H9 (cell line): ENCODE measurements at regions not wholly inside any gene's neighbourhood (a gene's known extent, or its start where the extent isn't known, plus 50 kb on each side); places are given as distances from the start of the nearest gene placed in this dataset.
A peak's percentile ranks its signal among the peaks of the same experiment; 100 is the strongest.

Source experiments
- DNase-seq: peaks from one replicate; pipeline ENCODE4 v3.0.0-alpha.2; 2017
- H2AFZ ChIP-seq: one replicate; pipeline ENCODE4 v1.6.1; 2013; ENCODE audit warnings: mild to moderate bottlenecking, low read length, control low read depth, moderate library complexity
- H2AK5ac ChIP-seq: 2 replicates; pipeline ENCODE4 v1.6.1; 2013; ENCODE audit warnings: low read length, control low read depth, mixed read lengths; ENCODE audit not compliant: insufficient read length
- H2BK120ac ChIP-seq: one replicate; pipeline ENCODE4 v1.6.1; 2013; ENCODE audit warnings: low read depth, mild to moderate bottlenecking, low read length, control low read depth, inconsistent platforms; ENCODE audit not compliant: poor library complexity, severe bottlenecking
- H2BK12ac ChIP-seq: 2 replicates; pipeline ENCODE4 v1.6.1; 2013; ENCODE audit warnings: low read length, control low read depth, mixed read lengths, low read depth; ENCODE audit not compliant: insufficient read length
- H2BK15ac ChIP-seq: 2 replicates; pipeline ENCODE4 v1.6.1; 2013; ENCODE audit warnings: low read depth, low read length, control low read depth
- H2BK20ac ChIP-seq: one replicate; pipeline ENCODE4 v1.6.1; 2013; ENCODE audit warnings: low read depth, mild to moderate bottlenecking, low read length, control low read depth, inconsistent platforms; ENCODE audit not compliant: poor library complexity, severe bottlenecking
- H2BK5ac ChIP-seq: 2 replicates; pipeline ENCODE4 v1.6.1; 2013; ENCODE audit warnings: low read length, control low read depth, mixed read lengths; ENCODE audit not compliant: insufficient read length
- H3K14ac ChIP-seq: 2 replicates; pipeline ENCODE4 v1.6.1; 2013; ENCODE audit warnings: low read length, control low read depth; ENCODE audit not compliant: insufficient read depth
- H3K18ac ChIP-seq: 2 replicates; pipeline ENCODE4 v1.6.1; 2013; ENCODE audit warnings: low read depth, mild to moderate bottlenecking, mixed read lengths, low read length, control low read depth; ENCODE audit not compliant: insufficient read length
- H3K23ac ChIP-seq: 2 replicates; pipeline ENCODE4 v1.6.1; 2013; ENCODE audit warnings: low read length, control low read depth, mixed read lengths, low read depth; ENCODE audit not compliant: insufficient read length
- H3K23me2 ChIP-seq: 2 replicates; pipeline ENCODE4 v1.6.1; 2013; ENCODE audit warnings: low read depth, mild to moderate bottlenecking, mixed read lengths, low read length, control low read depth; ENCODE audit not compliant: insufficient read length, poor library complexity, severe bottlenecking
- H3K27ac ChIP-seq: 2 replicates; pipeline ENCODE4 v1.5.1; 2013; ENCODE audit warnings: low read length, control low read depth, mixed read lengths, low read depth; ENCODE audit not compliant: insufficient read length
- H3K27me3 ChIP-seq: 2 replicates; pipeline ENCODE4 v1.6.1; 2013; ENCODE audit warnings: low read length, control low read depth, inconsistent platforms; ENCODE audit not compliant: insufficient read depth
- H3K4ac ChIP-seq: 2 replicates; pipeline ENCODE4 v1.6.1; 2013; ENCODE audit warnings: low read depth, mild to moderate bottlenecking, control low read depth, inconsistent platforms, low read length, moderate library complexity
- H3K4me1 ChIP-seq: 2 replicates; pipeline ENCODE4 v1.6.1; 2013; ENCODE audit warnings: low read length, control low read depth, inconsistent platforms; ENCODE audit not compliant: insufficient read depth
- H3K4me2 ChIP-seq: 2 replicates; pipeline ENCODE4 v1.6.1; 2013; ENCODE audit warnings: low read length, control low read depth, mixed read lengths; ENCODE audit not compliant: insufficient read length, insufficient read depth
- H3K56ac ChIP-seq: 2 replicates; pipeline ENCODE4 v1.6.1; 2013; ENCODE audit warnings: low read depth, mild to moderate bottlenecking, mixed read lengths, low read length, control low read depth; ENCODE audit not compliant: insufficient read length
- H3K79me1 ChIP-seq: 2 replicates; pipeline ENCODE4 v1.6.1; 2013; ENCODE audit warnings: low read depth, mild to moderate bottlenecking, moderate library complexity, low read length, control low read depth, inconsistent platforms; ENCODE audit not compliant: insufficient read depth, poor library complexity, severe bottlenecking
- H3K79me2 ChIP-seq: 2 replicates; pipeline ENCODE4 v1.6.1; 2013; ENCODE audit warnings: low read length, control low read depth, inconsistent platforms; ENCODE audit not compliant: insufficient read depth
- H3K9ac ChIP-seq: 2 replicates; pipeline ENCODE4 v1.6.1; 2013; ENCODE audit warnings: low read length, control low read depth, mixed read lengths; ENCODE audit not compliant: insufficient read length; ENCODE audit errors: extremely low read depth
- H3K9me3 ChIP-seq: one replicate; pipeline ENCODE4 v1.6.1; 2013; ENCODE audit warnings: low read depth, low read length, inconsistent platforms; ENCODE audit not compliant: control insufficient read depth
- H3T11ph ChIP-seq: one replicate; pipeline ENCODE4 v1.6.1; 2013; ENCODE audit warnings: mild to moderate bottlenecking, low read length, control low read depth, inconsistent platforms
- H4K20me1 ChIP-seq: one replicate; pipeline ENCODE4 v1.6.1; 2013; ENCODE audit not compliant: control insufficient read depth, insufficient read length, insufficient read depth
- H4K5ac ChIP-seq: 2 replicates; pipeline ENCODE4 v1.6.1; 2013; ENCODE audit warnings: low read depth, mild to moderate bottlenecking, mixed read lengths, low read length, control low read depth; ENCODE audit not compliant: insufficient read length
- H4K8ac ChIP-seq: replicated peaks from 2 replicates; pipeline ENCODE4 v1.6.1; 2013; ENCODE audit warnings: low read length, control low read depth, mixed read lengths, low read depth; ENCODE audit not compliant: insufficient read length
- H4K91ac ChIP-seq: 2 replicates; pipeline ENCODE4 v1.6.1; 2013; ENCODE audit warnings: low read depth, mild to moderate bottlenecking, moderate library complexity, mixed read lengths, low read length, control low read depth; ENCODE audit not compliant: insufficient read length
- H3K27ac Mint-ChIP-seq, 3 experiments: 2 replicates in 2 of 3; 3 replicates in 1 of 3; pipeline ENCODE4 v1.8.0; 2020 to 2021; ENCODE audit warnings: mixed read lengths in 3 of 3, mild to moderate bottlenecking in 1 of 3, moderate library complexity in 1 of 3
- H3K27me3 Mint-ChIP-seq: 2 replicates; pipeline ENCODE4 v1.8.0; 2021; ENCODE audit warnings: low read depth, mild to moderate bottlenecking, moderate library complexity, mixed read lengths
- H3K36me3 Mint-ChIP-seq, 3 experiments: 2 replicates in 2 of 3; 3 replicates in 1 of 3; pipeline ENCODE4 v1.8.0; 2020 to 2021; ENCODE audit warnings: low read depth in 3 of 3, mixed read lengths in 3 of 3; ENCODE audit not compliant: insufficient read depth in 1 of 3
- H3K4me1 Mint-ChIP-seq, 2 experiments: 2 replicates each; pipeline ENCODE4 v1.8.0; 2020; ENCODE audit warnings: mixed read lengths in 2 of 2
- H3K4me3 Mint-ChIP-seq, 2 experiments: 2 replicates in 1 of 2; 3 replicates in 1 of 2; pipeline ENCODE4 v1.8.0; 2020 to 2021; ENCODE audit warnings: mild to moderate bottlenecking in 2 of 2, mixed read lengths in 2 of 2, moderate library complexity in 1 of 2
- H3K9me3 Mint-ChIP-seq, 2 experiments: 2 replicates in 1 of 2; 3 replicates in 1 of 2; pipeline ENCODE4 v1.8.0; 2020; ENCODE audit warnings: mild to moderate bottlenecking in 2 of 2, mixed read lengths in 2 of 2, moderate library complexity in 1 of 2
- CTCF ChIP-seq: fragments of 200-600 bp; sonication (generic); conservative IDR thresholded peaks from 3 replicates; pipeline ENCODE4 v1.8.0; 2021; ENCODE audit warnings: antibody characterized with exemption, mild to moderate bottlenecking

GRCh38 chr11:109937968-109938367, 155.2 kb upstream of the ZC3H12C start:
- H3K4me3 Mint-ChIP-seq = no peak overlapping the region
- Histone ChIP-seq H3K23me2 (no peaks in the 10 kb centered on the region), H3K27me3 (no peaks in the 10 kb centered on the region), H3K4me1 (no peaks in the 10 kb centered on the region), H3K9me3 (no peaks in the 10 kb centered on the region), H3T11ph (no peak overlapping the region), H3K4ac (no peak overlapping the region), H2BK15ac (no peak overlapping the region), H3K79me1 (no peaks in the 10 kb centered on the region), H2BK12ac (no peak overlapping the region), H3K56ac (no peak overlapping the region), H3K27ac (no peak overlapping the region), H3K9ac (no peak overlapping the region), H3K4me2 (no peak overlapping the region), H2AK5ac (no peak overlapping the region), H2BK120ac (no peak overlapping the region), H3K14ac (no peak overlapping the region), H2BK5ac (no peak overlapping the region), H3K18ac (no peak overlapping the region), H3K23ac (no peak overlapping the region), H4K20me1 (no peaks in the 10 kb centered on the region), H4K91ac (no peak overlapping the region), H4K8ac (no peak overlapping the region), H3K79me2 (no peaks in the 10 kb centered on the region), H4K5ac (no peak overlapping the region), H2AFZ (peak overlapping the region; percentile 92), H2BK20ac (no peak overlapping the region)
- no peaks in the 10 kb centered on the region for H3K27me3 Mint-ChIP-seq
- no peaks in the 10 kb centered on the region for H3K36me3 Mint-ChIP-seq
- no peak for DNase-seq
- H3K27ac Mint-ChIP-seq = peak overlapping the region; percentile 3 to 78 (median 71); a peak in 6 of 7 replicates
- no peaks in the 10 kb centered on the region for H3K4me1 Mint-ChIP-seq
- TF ChIP-seq CTCF = no peak
- H3K9me3 Mint-ChIP-seq = no peaks in the 10 kb centered on the region; a peak in 1 of 5 replicates
